H1 (cell line): ENCODE measurements at regions not wholly inside any gene's neighbourhood (a gene's known extent, or its start where the extent isn't known, plus 50 kb on each side); places are given as distances from the start of the nearest gene placed in this dataset.

Experiments used
- GTF2F1 ChIP-seq: IDR thresholded peaks from 2 replicates; pipeline ENCODE4 v1.6.1; 2012; ENCODE audit warnings: low read depth, low read length, improper control_type of control experiment, borderline replicate concordance
- PHF8 ChIP-seq: fragments of 200-600 bp; sonication (generic); conservative IDR thresholded peaks from 2 replicates; pipeline ENCODE4 v1.7.1; 2012; ENCODE audit warnings: low read depth, mild to moderate bottlenecking, inconsistent platforms, low read length, moderate library complexity

DNA sequence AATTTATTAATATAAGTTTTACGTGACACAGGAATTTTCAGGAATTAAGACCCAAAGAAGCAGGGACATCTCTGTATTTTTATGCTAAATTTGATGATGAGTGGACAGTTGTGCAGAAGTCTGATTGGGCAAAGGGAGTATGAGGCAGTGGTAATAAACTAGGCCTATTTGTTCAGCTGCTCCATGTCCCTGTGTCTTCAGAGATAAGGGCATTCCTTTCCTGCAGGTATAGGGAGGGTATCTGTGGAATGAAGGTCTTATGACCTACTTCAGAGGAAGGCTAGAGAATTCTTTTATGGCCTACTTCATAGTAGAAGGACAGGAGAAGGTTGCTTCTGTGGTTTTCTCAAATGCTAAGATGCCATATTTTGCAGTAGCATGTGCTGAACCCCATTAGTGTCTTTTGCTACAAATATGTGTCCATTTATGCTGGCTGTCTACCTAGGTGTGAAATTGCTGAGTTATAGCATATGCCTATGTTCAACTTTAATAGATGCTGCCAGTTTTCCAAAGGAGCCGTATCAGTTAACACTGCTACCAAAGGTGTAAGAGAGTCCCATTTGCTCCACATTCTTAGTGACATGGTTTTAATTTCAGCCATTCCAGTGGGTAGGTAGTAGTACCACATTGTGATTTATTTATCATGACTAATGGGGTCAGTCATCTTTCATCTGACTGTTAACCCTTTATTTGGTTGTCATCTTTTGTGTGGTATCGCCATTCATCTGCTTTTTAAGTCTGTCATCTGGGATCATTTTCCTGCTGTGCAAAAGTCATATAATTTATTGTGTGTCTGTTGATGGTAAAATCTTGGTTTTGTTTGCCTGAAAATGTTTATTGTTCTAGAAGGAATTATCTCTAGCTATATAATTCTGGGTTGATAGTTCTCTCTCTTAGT, 410.7 kb upstream of the RGS6 start (continued):
- no peak for TF ChIP-seq GTF2F1
- no peak for TF ChIP-seq PHF8
